ENCODE measurements at regions not wholly inside any gene's neighbourhood (a gene's known extent, or its start where the extent isn't known, plus 50 kb on each side); places are given as distances from the start of the nearest gene placed in this dataset.

DNA sequence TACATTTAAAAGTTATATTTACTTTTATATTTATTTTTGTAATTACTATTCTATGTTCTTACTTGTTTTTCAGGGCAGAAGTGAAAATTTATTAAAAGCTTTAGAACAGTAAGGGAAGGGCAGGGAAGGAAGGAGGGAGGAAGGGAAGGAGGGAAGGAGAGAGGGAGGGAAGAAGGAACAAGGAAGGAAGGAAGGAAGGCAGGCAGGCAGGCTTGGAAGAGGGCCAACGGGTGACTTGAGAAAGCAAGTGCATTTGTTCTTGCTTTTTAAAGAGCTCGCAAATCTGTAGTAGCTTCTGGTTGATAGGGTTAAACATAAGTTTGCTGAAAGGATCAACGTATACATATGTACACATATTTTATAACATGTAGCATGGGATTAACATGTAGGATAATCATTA, 725.3 kb upstream of the FZD8 start:
- H3K36me3 ChIP-seq = no peaks in the 10 kb centered on the region
- H3K9me3 ChIP-seq = no peaks in the 10 kb centered on the region
- no peak overlapping the region for H3K4me3 ChIP-seq
- DNase-seq (ENCODE audit: low spot score in 2 of 2) = no peak
- intact Hi-C loops (cut with DNase I; ENCODE audit: low total_unique reads) = no loop called here
- H3K4me1 ChIP-seq = no peaks in the 10 kb centered on the region
- no peak for TF ChIP-seq POLR2AphosphoS5 (IDR thresholded peaks at IDR 0.05)
- no peak overlapping the region for H3K27ac ChIP-seq
- H3K27me3 ChIP-seq = no peaks in the 10 kb centered on the region

DNA sequence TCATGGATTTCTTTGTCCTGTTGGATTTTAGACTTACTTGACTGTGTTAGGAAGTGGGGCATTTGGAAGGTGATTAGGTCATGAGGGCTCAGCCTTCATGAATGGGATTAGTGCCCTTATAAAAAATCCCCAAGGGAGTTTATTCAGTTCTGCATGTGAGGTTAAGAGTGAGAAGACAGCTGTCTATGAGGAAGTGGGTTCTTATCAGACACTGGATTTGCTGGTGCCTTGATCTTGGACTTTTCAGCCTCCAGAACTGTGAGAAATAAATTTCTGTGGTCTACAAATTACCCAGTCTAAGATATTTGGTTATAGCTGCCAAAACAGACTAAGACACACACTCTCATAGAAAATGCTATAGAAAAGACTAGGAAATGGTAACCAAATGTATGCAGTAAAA, 724.7 kb upstream of the FZD8 start:
- Histone ChIP-seq H3K4me3 (no peak overlapping the region), H3K4me1 (no peaks in the 10 kb centered on the region), H3K27me3 (no peaks in the 10 kb centered on the region), H3K36me3 (no peaks in the 10 kb centered on the region), H3K9me3 (no peaks in the 10 kb centered on the region), H3K27ac (no peak overlapping the region)
- DNase-seq (ENCODE audit: low spot score in 2 of 2) = no peak
- TF ChIP-seq, protein P1, sequence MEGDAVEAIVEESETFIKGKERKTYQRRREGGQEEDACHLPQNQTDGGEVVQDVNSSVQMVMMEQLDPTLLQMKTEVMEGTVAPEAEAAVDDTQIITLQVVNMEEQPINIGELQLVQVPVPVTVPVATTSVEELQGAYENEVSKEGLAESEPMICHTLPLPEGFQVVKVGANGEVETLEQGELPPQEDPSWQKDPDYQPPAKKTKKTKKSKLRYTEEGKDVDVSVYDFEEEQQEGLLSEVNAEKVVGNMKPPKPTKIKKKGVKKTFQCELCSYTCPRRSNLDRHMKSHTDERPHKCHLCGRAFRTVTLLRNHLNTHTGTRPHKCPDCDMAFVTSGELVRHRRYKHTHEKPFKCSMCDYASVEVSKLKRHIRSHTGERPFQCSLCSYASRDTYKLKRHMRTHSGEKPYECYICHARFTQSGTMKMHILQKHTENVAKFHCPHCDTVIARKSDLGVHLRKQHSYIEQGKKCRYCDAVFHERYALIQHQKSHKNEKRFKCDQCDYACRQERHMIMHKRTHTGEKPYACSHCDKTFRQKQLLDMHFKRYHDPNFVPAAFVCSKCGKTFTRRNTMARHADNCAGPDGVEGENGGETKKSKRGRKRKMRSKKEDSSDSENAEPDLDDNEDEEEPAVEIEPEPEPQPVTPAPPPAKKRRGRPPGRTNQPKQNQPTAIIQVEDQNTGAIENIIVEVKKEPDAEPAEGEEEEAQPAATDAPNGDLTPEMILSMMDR (IDR thresholded peaks at IDR 0.05) = no peak
- intact Hi-C loops (cut with DNase I; ENCODE audit: low total_unique reads) = no loop called here

DNA sequence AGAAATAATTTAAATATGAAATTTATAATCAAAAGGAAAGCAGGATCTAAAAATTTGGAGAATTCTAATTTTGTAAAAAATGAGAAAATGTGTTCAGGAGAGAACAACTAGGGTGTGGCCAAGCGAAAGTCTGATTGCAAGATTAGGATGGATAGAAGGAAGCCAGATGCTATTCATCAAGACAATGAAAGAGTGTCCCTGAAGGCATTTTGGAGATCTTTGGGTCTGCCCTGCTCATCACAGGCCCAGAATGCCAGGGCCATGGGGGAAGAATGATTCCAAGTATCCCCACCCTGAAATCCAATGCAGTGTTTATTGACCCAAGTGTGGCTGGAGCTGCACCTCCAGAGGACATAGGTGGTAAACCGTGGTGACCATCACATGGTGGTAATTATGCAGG, 724.0 kb upstream of the FZD8 start:
- H3K27ac ChIP-seq = no peak overlapping the region
- no peaks in the 10 kb centered on the region for H3K36me3 ChIP-seq
- no peak overlapping the region for H3K4me3 ChIP-seq
- TF ChIP-seq, protein P1 (IDR thresholded peaks at IDR 0.05) = no peak
- no peaks in the 10 kb centered on the region for H3K9me3 ChIP-seq
- DNase-seq (ENCODE audit: low spot score in 2 of 2) = no peak
- H3K4me1 ChIP-seq = no peaks in the 10 kb centered on the region
- no peaks in the 10 kb centered on the region for H3K27me3 ChIP-seq
- intact Hi-C loops (cut with DNase I; ENCODE audit: low total_unique reads) = no loop called here

DNA sequence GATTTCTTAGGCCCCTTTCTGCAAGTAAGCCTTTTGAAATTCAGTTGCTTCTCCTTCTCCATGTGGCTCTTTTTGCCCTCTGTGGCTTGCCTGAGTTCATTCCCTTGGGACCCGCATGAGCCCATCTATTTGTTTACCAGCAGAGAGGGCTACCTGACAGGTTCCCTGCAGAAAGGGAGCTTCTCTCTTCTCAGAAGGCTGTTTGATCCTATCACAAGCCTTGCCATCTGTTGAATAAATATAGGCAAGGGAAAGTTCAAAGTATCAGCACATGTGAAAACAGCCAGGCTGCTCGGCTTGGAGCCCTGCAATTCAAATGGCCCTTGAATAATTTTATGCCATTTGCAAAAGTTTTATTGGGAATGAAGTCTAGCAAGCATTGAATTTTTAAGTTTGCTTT, 720.2 kb upstream of the FZD8 start:
- H3K9me3 ChIP-seq = no peaks in the 10 kb centered on the region
- TF ChIP-seq POLR2AphosphoS5 (IDR thresholded peaks at IDR 0.05) = no peak
- no peak overlapping the region for H3K4me3 ChIP-seq
- H3K27ac ChIP-seq = no peak overlapping the region
- H3K4me1 ChIP-seq = no peaks in the 10 kb centered on the region
- no peaks in the 10 kb centered on the region for H3K36me3 ChIP-seq
- no peaks in the 10 kb centered on the region for H3K27me3 ChIP-seq
- intact Hi-C loops (cut with DNase I; ENCODE audit: low total_unique reads) = no loop called here
- no peak for DNase-seq (ENCODE audit: low spot score in 2 of 2)

DNA sequence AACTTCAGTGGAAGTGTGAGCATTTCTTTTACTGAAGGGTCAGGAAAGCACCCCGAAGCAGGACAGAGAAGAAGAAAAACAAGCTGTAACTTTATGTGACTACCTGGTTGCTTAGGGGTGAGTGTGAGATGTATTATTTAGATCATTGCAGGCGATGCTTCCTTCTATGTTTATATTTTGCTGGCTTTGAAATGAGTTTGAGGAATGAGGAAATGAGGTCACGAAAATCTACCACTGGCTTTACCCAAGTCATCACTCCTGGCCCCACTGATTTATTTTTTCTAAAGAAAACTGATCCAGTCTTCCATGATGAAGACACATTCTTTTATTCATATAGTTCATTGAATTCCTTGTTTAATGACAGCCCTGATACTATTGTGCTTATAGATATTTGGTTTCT, 716.6 kb upstream of the FZD8 start:
- DNase-seq (ENCODE audit: low spot score in 2 of 2) = no peak
- Histone ChIP-seq H3K4me3 (no peak overlapping the region), H3K36me3 (no peaks in the 10 kb centered on the region)

DNA sequence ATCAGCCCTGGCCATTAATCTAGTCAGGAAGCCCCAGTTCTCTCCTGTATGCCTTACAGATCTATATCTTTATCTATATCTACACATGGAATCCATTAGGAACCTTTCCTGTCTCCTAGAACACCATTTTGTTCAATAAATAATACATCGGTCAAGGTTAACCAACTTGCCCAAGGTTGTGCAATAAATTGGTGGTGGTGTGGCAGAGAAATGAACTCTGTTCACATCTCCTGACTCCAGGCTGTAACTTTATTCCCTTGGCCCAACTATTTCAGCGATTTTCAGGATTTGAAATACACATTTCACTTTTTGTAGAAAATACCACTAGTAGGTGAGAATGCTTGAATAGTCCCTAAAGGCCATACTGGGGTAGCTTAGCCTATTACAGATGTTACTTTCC, 712.5 kb upstream of the FZD8 start:
- H3K4me1 ChIP-seq = no peaks in the 10 kb centered on the region
- intact Hi-C loops (cut with DNase I; ENCODE audit: low total_unique reads) = loop anchor here (5.0 kb wide), 1 partner anchor 857 kb away; no protein-coding TSS in a partner anchor
- H3K9me3 ChIP-seq = no peaks in the 10 kb centered on the region
- no peaks in the 10 kb centered on the region for H3K36me3 ChIP-seq
- no peak overlapping the region for H3K27ac ChIP-seq
- TF ChIP-seq POLR2A (IDR thresholded peaks at IDR 0.05) (no peak), POLR2AphosphoS5 (IDR thresholded peaks at IDR 0.05) (no peak)
- TF ChIP-seq, protein P1 (IDR thresholded peaks at IDR 0.05) = no peak
- H3K4me3 ChIP-seq = no peak overlapping the region
- no peaks in the 10 kb centered on the region for H3K27me3 ChIP-seq
- DNase-seq (ENCODE audit: low spot score in 2 of 2) = no peak

More for the DNA sequence above, 716.6 kb upstream of the FZD8 start:
- no peak overlapping the region for H3K27ac ChIP-seq
- no peaks in the 10 kb centered on the region for H3K4me1 ChIP-seq
- H3K9me3 ChIP-seq = no peaks in the 10 kb centered on the region
- H3K27me3 ChIP-seq = no peaks in the 10 kb centered on the region
- intact Hi-C loops (cut with DNase I; ENCODE audit: low total_unique reads) = loop anchor here (5.0 kb wide), 1 partner anchor 861 kb away; no protein-coding TSS in a partner anchor
- TF ChIP-seq, protein P1 (IDR thresholded peaks at IDR 0.05) = no peak
- TF ChIP-seq POLR2AphosphoS5 (IDR thresholded peaks at IDR 0.05) (no peak), POLR2A (IDR thresholded peaks at IDR 0.05) (no peak)
